ENCODE measurements at regions not wholly inside any gene's neighbourhood (a gene's known extent, or its start where the extent isn't known, plus 50 kb on each side); places are given as distances from the start of the nearest gene placed in this dataset.

- Histone ChIP-seq H3K4me3 (ENCODE audit: low read depth, low read length) (no peak overlapping the region), H3K27me3 (ENCODE audit: insufficient read depth, low read length) (peaks cover 16% of the 10 kb centered on the region), H3K79me2 (ENCODE audit: control insufficient read depth, insufficient read depth, low read length, unreplicated experiment) (no peaks in the 10 kb centered on the region), H2AFZ (ENCODE audit: low read length, unreplicated experiment) (no peak overlapping the region), H3K36me3 (ENCODE audit: insufficient read depth, low read length) (no peaks in the 10 kb centered on the region), H3K27ac (ENCODE audit: low read depth, low read length) (no peak overlapping the region), H3K4me1 (ENCODE audit: control insufficient read depth, insufficient read depth, low read length, unreplicated experiment) (no peaks in the 10 kb centered on the region)
Measured at GRCh38 chr6:150711584-150712504, 112.2 kb downstream of the PLEKHG1 start.

GRCh38 chr6:150712505-150713252 lies 113.0 kb downstream of the PLEKHG1 start:
- Histone ChIP-seq H3K27me3 (ENCODE audit: insufficient read depth, low read length) (peaks cover 16% of the 10 kb centered on the region), H3K4me3 (ENCODE audit: low read depth, low read length) (no peak overlapping the region), H3K27ac (ENCODE audit: low read depth, low read length) (no peak overlapping the region), H2AFZ (ENCODE audit: low read length, unreplicated experiment) (no peak overlapping the region), H3K36me3 (ENCODE audit: insufficient read depth, low read length) (no peaks in the 10 kb centered on the region), H3K4me1 (ENCODE audit: control insufficient read depth, insufficient read depth, low read length, unreplicated experiment) (no peaks in the 10 kb centered on the region), H3K79me2 (ENCODE audit: control insufficient read depth, insufficient read depth, low read length, unreplicated experiment) (no peaks in the 10 kb centered on the region)

- Histone ChIP-seq H3K4me1 (ENCODE audit: control insufficient read depth, insufficient read depth, low read length, unreplicated experiment) (no peaks in the 10 kb centered on the region), H3K4me3 (ENCODE audit: low read depth, low read length) (no peak overlapping the region), H2AFZ (ENCODE audit: low read length, unreplicated experiment) (no peak overlapping the region), H3K27me3 (ENCODE audit: insufficient read depth, low read length) (peaks cover 13% of the 10 kb centered on the region), H3K79me2 (ENCODE audit: control insufficient read depth, insufficient read depth, low read length, unreplicated experiment) (no peaks in the 10 kb centered on the region), H3K27ac (ENCODE audit: low read depth, low read length) (no peak overlapping the region), H3K36me3 (ENCODE audit: insufficient read depth, low read length) (no peaks in the 10 kb centered on the region)
Measured at GRCh38 chr6:150713487-150713886, 113.8 kb downstream of the PLEKHG1 start.

- Histone ChIP-seq H3K36me3 (ENCODE audit: insufficient read depth, low read length) (no peaks in the 10 kb centered on the region), H2AFZ (ENCODE audit: low read length, unreplicated experiment) (no peak overlapping the region), H3K4me3 (ENCODE audit: low read depth, low read length) (no peak overlapping the region), H3K79me2 (ENCODE audit: control insufficient read depth, insufficient read depth, low read length, unreplicated experiment) (no peaks in the 10 kb centered on the region), H3K4me1 (ENCODE audit: control insufficient read depth, insufficient read depth, low read length, unreplicated experiment) (no peaks in the 10 kb centered on the region), H3K27me3 (ENCODE audit: insufficient read depth, low read length) (peaks cover 13% of the 10 kb centered on the region), H3K27ac (ENCODE audit: low read depth, low read length) (no peak overlapping the region)
Measured at GRCh38 chr6:150713931-150714330, 114.2 kb downstream of the PLEKHG1 start.

GRCh38 chr6:150715133-150715532 lies 115.4 kb downstream of the PLEKHG1 start:
- H3K4me1 ChIP-seq (ENCODE audit: control insufficient read depth, insufficient read depth, low read length, unreplicated experiment): no peaks in the 10 kb centered on the region

GRCh38 chr6:150717419-150717818 lies 117.7 kb downstream of the PLEKHG1 start:
- Histone ChIP-seq H3K4me1 (ENCODE audit: control insufficient read depth, insufficient read depth, low read length, unreplicated experiment) (no peaks in the 10 kb centered on the region), H3K27ac (ENCODE audit: low read depth, low read length) (no peak overlapping the region), H2AFZ (ENCODE audit: low read length, unreplicated experiment) (no peak overlapping the region)

More at GRCh38 chr6:150715133-150715532, 115.4 kb downstream of the PLEKHG1 start:
- Histone ChIP-seq H3K27ac (ENCODE audit: low read depth, low read length) (no peak overlapping the region), H3K79me2 (ENCODE audit: control insufficient read depth, insufficient read depth, low read length, unreplicated experiment) (no peaks in the 10 kb centered on the region), H3K4me3 (ENCODE audit: low read depth, low read length) (no peak overlapping the region), H2AFZ (ENCODE audit: low read length, unreplicated experiment) (no peak overlapping the region), H3K27me3 (ENCODE audit: insufficient read depth, low read length) (peaks cover 22% of the 10 kb centered on the region), H3K36me3 (ENCODE audit: insufficient read depth, low read length) (no peaks in the 10 kb centered on the region)

GRCh38 chr6:150719099-150719766 lies 119.5 kb downstream of the PLEKHG1 start:
- Histone ChIP-seq H3K27ac (ENCODE audit: low read depth, low read length) (no peak overlapping the region), H3K4me1 (ENCODE audit: control insufficient read depth, insufficient read depth, low read length, unreplicated experiment) (no peaks in the 10 kb centered on the region), H3K79me2 (ENCODE audit: control insufficient read depth, insufficient read depth, low read length, unreplicated experiment) (no peaks in the 10 kb centered on the region), H3K27me3 (ENCODE audit: insufficient read depth, low read length) (peaks cover 38% of the 10 kb centered on the region), H3K4me3 (ENCODE audit: low read depth, low read length) (no peak overlapping the region), H3K36me3 (ENCODE audit: insufficient read depth, low read length) (no peaks in the 10 kb centered on the region), H2AFZ (ENCODE audit: low read length, unreplicated experiment) (no peak overlapping the region)

More at GRCh38 chr6:150717419-150717818, 117.7 kb downstream of the PLEKHG1 start:
- H3K79me2 ChIP-seq (ENCODE audit: control insufficient read depth, insufficient read depth, low read length, unreplicated experiment): no peaks in the 10 kb centered on the region
- H3K27me3 ChIP-seq (ENCODE audit: insufficient read depth, low read length): peaks cover 29% of the 10 kb centered on the region
- no peak overlapping the region for H3K4me3 ChIP-seq (ENCODE audit: low read depth, low read length)
- H3K36me3 ChIP-seq (ENCODE audit: insufficient read depth, low read length): no peaks in the 10 kb centered on the region

GRCh38 chr6:150719831-150720230 lies 120.1 kb downstream of the PLEKHG1 start:
- Histone ChIP-seq H2AFZ (ENCODE audit: low read length, unreplicated experiment) (no peak overlapping the region), H3K27me3 (ENCODE audit: insufficient read depth, low read length) (peaks cover 38% of the 10 kb centered on the region), H3K4me1 (ENCODE audit: control insufficient read depth, insufficient read depth, low read length, unreplicated experiment) (no peaks in the 10 kb centered on the region), H3K27ac (ENCODE audit: low read depth, low read length) (no peak overlapping the region), H3K36me3 (ENCODE audit: insufficient read depth, low read length) (no peaks in the 10 kb centered on the region), H3K4me3 (ENCODE audit: low read depth, low read length) (no peak overlapping the region), H3K79me2 (ENCODE audit: control insufficient read depth, insufficient read depth, low read length, unreplicated experiment) (no peaks in the 10 kb centered on the region)

GRCh38 chr6:150720774-150721233 lies 121.1 kb downstream of the PLEKHG1 start:
- H3K79me2 ChIP-seq (ENCODE audit: control insufficient read depth, insufficient read depth, low read length, unreplicated experiment): no peaks in the 10 kb centered on the region
- H3K4me1 ChIP-seq (ENCODE audit: control insufficient read depth, insufficient read depth, low read length, unreplicated experiment): no peaks in the 10 kb centered on the region
- H3K36me3 ChIP-seq (ENCODE audit: insufficient read depth, low read length): no peaks in the 10 kb centered on the region
- H3K4me3 ChIP-seq (ENCODE audit: low read depth, low read length): no peak overlapping the region
- no peak overlapping the region for H2AFZ ChIP-seq (ENCODE audit: low read length, unreplicated experiment)
- peaks cover 38% of the 10 kb centered on the region for H3K27me3 ChIP-seq (ENCODE audit: insufficient read depth, low read length)
- H3K27ac ChIP-seq (ENCODE audit: low read depth, low read length): no peak overlapping the region

GRCh38 chr6:150721418-150722266 lies 122.0 kb downstream of the PLEKHG1 start:
- H2AFZ ChIP-seq (ENCODE audit: low read length, unreplicated experiment): no peak overlapping the region
- H3K4me3 ChIP-seq (ENCODE audit: low read depth, low read length): no peak overlapping the region
- no peaks in the 10 kb centered on the region for H3K4me1 ChIP-seq (ENCODE audit: control insufficient read depth, insufficient read depth, low read length, unreplicated experiment)
- H3K27me3 ChIP-seq (ENCODE audit: insufficient read depth, low read length): peaks cover 38% of the 10 kb centered on the region
- no peaks in the 10 kb centered on the region for H3K79me2 ChIP-seq (ENCODE audit: control insufficient read depth, insufficient read depth, low read length, unreplicated experiment)
- H3K27ac ChIP-seq (ENCODE audit: low read depth, low read length): no peak overlapping the region
- H3K36me3 ChIP-seq (ENCODE audit: insufficient read depth, low read length): no peaks in the 10 kb centered on the region

Data from ACC112 (cell line).